ENCODE measurements at regions not wholly inside any gene's neighbourhood (a gene's known extent, or its start where the extent isn't known, plus 50 kb on each side); places are given as distances from the start of the nearest gene placed in this dataset.

DNA sequence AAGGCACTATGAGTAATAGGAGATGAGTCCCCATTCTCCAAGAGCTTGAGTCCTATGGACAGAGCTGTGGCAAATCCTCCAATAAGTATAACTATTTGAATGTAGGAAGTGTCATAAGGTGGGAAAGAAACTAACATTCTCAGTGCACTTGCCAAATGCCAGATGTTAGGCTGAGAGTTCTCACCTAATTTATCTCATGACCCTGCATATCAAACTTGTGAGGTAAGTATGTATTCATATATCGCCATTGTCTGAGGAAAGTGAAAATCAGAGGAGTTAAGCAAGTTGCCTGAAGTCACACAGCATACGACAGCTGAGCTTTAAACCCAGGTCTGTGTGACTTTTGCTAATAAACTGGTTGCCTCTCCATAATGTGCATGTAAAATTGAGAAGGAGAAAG is 169.5 kb downstream of the TTC32 start:
- Histone ChIP-seq H3K9ac (ENCODE audit: low read length) (no peak overlapping the region), H3F3A (ENCODE audit: insufficient read depth, low read length) (no peaks in the 10 kb centered on the region), H3K79me2 (ENCODE audit: low read length) (no peaks in the 10 kb centered on the region), H3K9me3 (replicated peaks; ENCODE audit: insufficient read depth, low read length) (no peaks in the 10 kb centered on the region), H3K4me2 (ENCODE audit: low read depth, low read length) (no peak overlapping the region), H3K4me1 (ENCODE audit: low read length) (no peaks in the 10 kb centered on the region), H3K4me3 (ENCODE audit: low read length) (no peak overlapping the region), H3K9me2 (replicated peaks; ENCODE audit: insufficient read depth, low read length) (no peaks in the 10 kb centered on the region), H3K27ac (ENCODE audit: low read length) (no peak overlapping the region), H4K20me1 (ENCODE audit: insufficient read depth, low read length) (no peaks in the 10 kb centered on the region), H3K36me3 (replicated peaks; ENCODE audit: insufficient read depth, low read length) (no peaks in the 10 kb centered on the region), H3K27me3 (replicated peaks; ENCODE audit: insufficient read depth, low read length) (no peaks in the 10 kb centered on the region), H2AFZ (ENCODE audit: low read length) (no peak overlapping the region)
- TF ChIP-seq, protein P1, sequence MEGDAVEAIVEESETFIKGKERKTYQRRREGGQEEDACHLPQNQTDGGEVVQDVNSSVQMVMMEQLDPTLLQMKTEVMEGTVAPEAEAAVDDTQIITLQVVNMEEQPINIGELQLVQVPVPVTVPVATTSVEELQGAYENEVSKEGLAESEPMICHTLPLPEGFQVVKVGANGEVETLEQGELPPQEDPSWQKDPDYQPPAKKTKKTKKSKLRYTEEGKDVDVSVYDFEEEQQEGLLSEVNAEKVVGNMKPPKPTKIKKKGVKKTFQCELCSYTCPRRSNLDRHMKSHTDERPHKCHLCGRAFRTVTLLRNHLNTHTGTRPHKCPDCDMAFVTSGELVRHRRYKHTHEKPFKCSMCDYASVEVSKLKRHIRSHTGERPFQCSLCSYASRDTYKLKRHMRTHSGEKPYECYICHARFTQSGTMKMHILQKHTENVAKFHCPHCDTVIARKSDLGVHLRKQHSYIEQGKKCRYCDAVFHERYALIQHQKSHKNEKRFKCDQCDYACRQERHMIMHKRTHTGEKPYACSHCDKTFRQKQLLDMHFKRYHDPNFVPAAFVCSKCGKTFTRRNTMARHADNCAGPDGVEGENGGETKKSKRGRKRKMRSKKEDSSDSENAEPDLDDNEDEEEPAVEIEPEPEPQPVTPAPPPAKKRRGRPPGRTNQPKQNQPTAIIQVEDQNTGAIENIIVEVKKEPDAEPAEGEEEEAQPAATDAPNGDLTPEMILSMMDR (IDR thresholded peaks at IDR 0.05; ENCODE audit: low read length), result no peak
- TF ChIP-seq EZH2 (optimal IDR thresholded peaks at IDR 0.05; ENCODE audit: low read depth, low read length), result no peak
- no peak for TF ChIP-seq EZH2phosphoT487 (IDR thresholded peaks at IDR 0.05; ENCODE audit: low read length)
- DNase-seq, result no peak

DNA sequence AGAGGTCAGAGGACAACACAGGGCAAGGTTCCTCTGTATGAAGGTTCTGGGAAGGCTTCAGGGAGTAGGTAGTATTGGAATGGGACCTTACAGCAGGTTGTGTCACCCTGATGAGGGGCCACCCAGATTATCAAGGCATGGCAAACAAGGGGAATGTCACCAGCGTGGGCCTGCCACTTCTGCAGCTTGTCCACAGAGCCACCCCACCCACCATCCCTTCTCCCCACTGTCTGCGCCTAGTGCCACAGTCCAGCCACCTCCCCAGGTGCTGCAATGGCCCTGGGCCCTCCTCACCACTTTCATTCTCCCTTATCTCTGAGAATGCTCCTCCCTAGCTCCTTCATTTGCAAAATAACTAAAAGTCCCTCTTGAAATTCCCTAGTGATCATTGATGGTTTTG is 170.3 kb downstream of the TTC32 start:
- Histone ChIP-seq H3K9me2 (replicated peaks; ENCODE audit: insufficient read depth, low read length) (no peaks in the 10 kb centered on the region), H3K27ac (ENCODE audit: low read length) (no peak overlapping the region), H3K9me3 (replicated peaks; ENCODE audit: insufficient read depth, low read length) (no peaks in the 10 kb centered on the region), H4K20me1 (ENCODE audit: insufficient read depth, low read length) (no peaks in the 10 kb centered on the region), H3K4me1 (ENCODE audit: low read length) (no peaks in the 10 kb centered on the region), H3K79me2 (ENCODE audit: low read length) (no peaks in the 10 kb centered on the region), H3K4me3 (ENCODE audit: low read length) (no peak overlapping the region), H3F3A (ENCODE audit: insufficient read depth, low read length) (no peaks in the 10 kb centered on the region), H3K27me3 (replicated peaks; ENCODE audit: insufficient read depth, low read length) (no peaks in the 10 kb centered on the region), H3K4me2 (ENCODE audit: low read depth, low read length) (no peak overlapping the region), H3K36me3 (replicated peaks; ENCODE audit: insufficient read depth, low read length) (no peaks in the 10 kb centered on the region), H2AFZ (ENCODE audit: low read length) (no peak overlapping the region), H3K9ac (ENCODE audit: low read length) (no peak overlapping the region)
- no peak for DNase-seq
- no peak for TF ChIP-seq EZH2phosphoT487 (IDR thresholded peaks at IDR 0.05; ENCODE audit: low read length)
- TF ChIP-seq EZH2 (optimal IDR thresholded peaks at IDR 0.05; ENCODE audit: low read depth, low read length), result no peak
- TF ChIP-seq, protein P1 (IDR thresholded peaks at IDR 0.05; ENCODE audit: low read length), result no peak

GRCh38 chr2:19731037-19731436 is 170.7 kb downstream of the TTC32 start:
- H3K4me2 ChIP-seq (ENCODE audit: low read depth, low read length), result no peak overlapping the region
- H3K9ac ChIP-seq (ENCODE audit: low read length), result no peak overlapping the region
- no peaks in the 10 kb centered on the region for H3K27me3 ChIP-seq (replicated peaks; ENCODE audit: insufficient read depth, low read length)
- no peaks in the 10 kb centered on the region for H4K20me1 ChIP-seq (ENCODE audit: insufficient read depth, low read length)
- H3K4me3 ChIP-seq (ENCODE audit: low read length), result no peak overlapping the region
- no peaks in the 10 kb centered on the region for H3F3A ChIP-seq (ENCODE audit: insufficient read depth, low read length)
- H3K4me1 ChIP-seq (ENCODE audit: low read length), result no peaks in the 10 kb centered on the region
- no peak for DNase-seq
- H3K9me3 ChIP-seq (replicated peaks; ENCODE audit: insufficient read depth, low read length), result no peaks in the 10 kb centered on the region
- TF ChIP-seq, protein P1 (IDR thresholded peaks at IDR 0.05; ENCODE audit: low read length), result no peak
- TF ChIP-seq EZH2 (optimal IDR thresholded peaks at IDR 0.05; ENCODE audit: low read depth, low read length), result no peak
- no peak for TF ChIP-seq EZH2phosphoT487 (IDR thresholded peaks at IDR 0.05; ENCODE audit: low read length)
- no peaks in the 10 kb centered on the region for H3K36me3 ChIP-seq (replicated peaks; ENCODE audit: insufficient read depth, low read length)
- H3K79me2 ChIP-seq (ENCODE audit: low read length), result no peaks in the 10 kb centered on the region
- no peak overlapping the region for H3K27ac ChIP-seq (ENCODE audit: low read length)
- H3K9me2 ChIP-seq (replicated peaks; ENCODE audit: insufficient read depth, low read length), result no peaks in the 10 kb centered on the region
- no peak overlapping the region for H2AFZ ChIP-seq (ENCODE audit: low read length)

Measured in MM.1S (cell line).